Hematopoietic multipotent progenitor cell treated with erythropoietin and hydrocortisone succinate and interleukin-3 and kit ligand, for 15 days (in vitro differentiated cells): ENCODE measurements at regions not wholly inside any gene's neighbourhood (a gene's known extent, or its start where the extent isn't known, plus 50 kb on each side); places are given as distances from the start of the nearest gene placed in this dataset.
"Not testable (repeated sequence)": the region's sequence is repeated elsewhere in the genome, so short reads cannot be mapped to it uniquely, and the experiment has no call there.

Experiments
- DNase-seq: peaks from one replicate; pipeline ENCODE4 v3.0.0-alpha.2; 2015; ENCODE audit warnings: low spot score

DNA sequence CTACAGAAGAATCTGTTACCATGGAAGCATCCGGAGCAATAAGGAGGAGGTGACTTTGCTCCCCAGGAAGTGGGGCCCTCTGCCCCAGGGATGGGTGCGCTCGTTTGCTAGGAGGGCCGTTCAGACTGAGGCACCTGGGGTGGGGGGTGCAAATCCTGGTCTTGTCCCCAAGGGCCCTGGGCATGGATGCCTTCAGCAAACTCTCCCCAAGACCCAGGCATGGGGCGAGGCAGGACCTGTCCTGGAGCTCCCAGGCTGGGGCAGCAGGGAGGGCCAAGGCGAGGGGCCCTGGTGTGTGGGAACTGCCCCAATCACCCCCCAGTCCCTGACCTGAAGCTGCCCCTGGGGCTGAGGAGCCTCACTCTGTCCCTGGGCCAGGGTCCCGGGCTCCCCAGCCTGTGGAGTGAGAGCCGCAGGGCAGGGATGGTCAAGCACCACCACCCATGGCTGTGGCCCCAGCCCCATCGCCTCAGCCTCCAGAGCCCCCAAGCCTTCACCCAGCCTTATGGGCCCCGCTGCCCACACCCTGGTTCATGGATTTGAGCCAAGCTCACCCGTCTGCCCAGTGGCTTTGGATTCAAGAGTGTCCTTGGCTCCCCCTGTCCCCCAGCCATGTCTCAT is 240.6 kb upstream of the SGCG start:
- DNase-seq: no peak

- DNase-seq: no peak
Measured at GRCh38 chr13:22940736-22941135, 240.0 kb upstream of the SGCG start.

DNA sequence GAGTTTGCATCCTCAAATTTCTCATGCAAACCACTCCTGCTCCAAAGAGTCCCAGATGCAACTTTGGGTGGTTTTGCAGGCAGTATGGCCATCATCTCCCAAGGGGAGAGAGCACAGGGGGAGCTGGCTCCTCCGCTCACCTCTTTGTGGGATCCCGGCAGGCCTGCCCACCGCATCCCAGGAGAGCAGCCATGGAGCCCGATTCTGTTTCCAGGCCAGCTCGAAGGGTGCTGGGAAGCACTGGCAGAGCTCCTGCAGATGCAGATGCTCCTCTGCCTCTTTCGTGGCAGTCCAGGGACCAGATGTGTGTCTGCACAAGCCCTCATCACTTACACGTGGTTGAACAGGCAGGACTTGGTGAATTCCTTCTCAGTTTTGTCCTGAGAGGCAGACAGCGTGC is 239.3 kb upstream of the SGCG start:
- not testable (repeated sequence) for DNase-seq

GRCh38 chr13:22942831-22943230 is 237.9 kb upstream of the SGCG start:
- DNase-seq: not testable (repeated sequence)

GRCh38 chr13:22944378-22944777 is 236.4 kb upstream of the SGCG start:
- no peak for DNase-seq

- DNase-seq: no peak
Measured at GRCh38 chr13:22945321-22946226, 235.2 kb upstream of the SGCG start.

DNA sequence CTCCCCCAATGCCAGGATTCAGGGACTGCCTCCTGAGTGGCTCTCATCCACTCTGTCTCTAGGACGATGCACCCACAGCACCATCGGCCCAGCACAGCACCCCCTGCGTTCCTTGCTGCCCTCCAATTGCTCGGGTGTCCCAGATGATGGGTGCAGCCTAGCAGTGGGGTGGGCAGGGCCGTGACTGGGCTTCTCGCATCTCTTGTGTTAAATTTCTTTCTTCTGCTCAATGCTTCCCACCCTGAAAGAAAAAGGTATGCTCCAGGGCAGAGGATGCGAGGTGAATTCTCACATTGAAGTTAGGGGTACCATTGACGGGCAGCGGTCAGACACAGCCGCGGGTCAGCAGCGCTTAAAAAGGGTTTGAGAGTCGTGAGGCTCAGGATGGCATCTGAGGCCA is 232.4 kb upstream of the SGCG start:
- no peak for DNase-seq

- not testable (repeated sequence) for DNase-seq
Measured at GRCh38 chr13:22952018-22952417, 228.8 kb upstream of the SGCG start.

DNA sequence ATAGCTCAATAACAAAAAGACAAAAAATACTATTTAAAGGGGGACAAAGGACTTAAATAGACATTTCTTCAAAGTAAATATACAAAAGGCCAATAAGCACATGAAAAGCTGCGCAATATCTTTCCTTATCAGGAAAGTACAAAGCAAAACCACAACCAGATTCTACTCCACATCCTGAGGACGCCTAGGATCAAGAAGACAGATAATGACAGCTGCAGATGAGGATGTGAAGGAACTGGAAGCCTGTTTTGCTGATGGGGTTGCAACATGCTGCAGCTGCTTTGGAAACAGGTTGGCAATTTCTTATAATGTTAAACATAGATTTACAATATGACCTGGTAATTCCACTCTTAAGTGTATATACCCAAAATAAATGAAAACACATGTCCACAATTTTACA is 225.6 kb upstream of the SGCG start:
- DNase-seq: not testable (repeated sequence)

DNA sequence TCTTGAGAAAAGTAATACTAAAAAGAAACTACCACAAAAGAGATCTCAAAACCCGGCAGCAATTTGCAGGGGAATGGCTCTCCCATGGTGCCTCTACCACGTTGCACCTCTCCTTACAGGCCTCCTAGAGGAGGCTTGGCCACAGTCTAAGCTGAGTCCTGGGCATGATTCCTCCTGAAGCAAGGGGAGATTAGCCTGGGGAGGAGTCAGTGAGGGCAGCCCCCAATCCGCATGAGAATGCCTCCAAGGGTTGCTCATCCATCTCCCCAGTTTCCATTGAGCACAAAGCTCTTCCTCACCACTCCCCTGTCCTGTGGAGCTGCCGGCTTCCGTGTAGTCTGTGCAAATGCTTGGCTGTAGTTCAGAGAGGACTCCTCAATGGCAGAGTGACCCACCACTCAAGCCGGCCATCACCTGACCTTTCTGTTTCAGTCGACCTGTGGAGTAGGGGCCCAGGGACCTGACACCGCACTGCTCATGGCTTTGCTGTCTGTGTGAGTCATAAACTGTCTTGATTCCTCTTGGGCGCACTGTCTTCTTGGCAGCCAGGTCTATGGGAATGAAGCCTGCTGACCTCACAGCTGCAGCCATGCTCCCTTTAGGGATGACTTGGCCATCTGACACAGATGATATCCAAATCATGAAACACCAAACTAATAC is 224.2 kb upstream of the SGCG start:
- not testable (repeated sequence) for DNase-seq

GRCh38 chr13:22959859-22960258 is 220.9 kb upstream of the SGCG start:
- DNase-seq: not testable (repeated sequence)

GRCh38 chr13:22960827-22961226 is 220.0 kb upstream of the SGCG start:
- no peak for DNase-seq

DNA sequence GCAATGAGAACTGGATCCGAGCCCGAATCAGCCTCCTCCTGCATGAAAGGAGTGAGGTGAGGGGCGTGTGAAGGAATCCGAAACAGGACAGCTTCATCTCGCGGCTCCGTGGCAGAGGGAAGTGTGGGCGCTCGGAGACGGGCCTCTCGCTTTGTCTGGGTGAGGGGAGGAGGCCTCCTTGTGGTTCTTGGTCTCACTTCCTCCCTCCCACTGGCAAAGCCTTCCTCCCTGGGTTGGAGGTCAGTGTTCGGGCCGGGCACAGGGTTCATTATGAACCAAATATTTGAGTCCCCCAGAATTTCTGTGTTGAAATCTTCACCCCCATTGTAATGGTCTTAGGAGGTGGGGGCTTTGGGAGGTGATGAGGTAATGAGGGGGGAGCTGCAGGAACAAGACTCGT is 219.4 kb upstream of the SGCG start:
- not testable (repeated sequence) for DNase-seq

- DNase-seq: no peak
Measured at GRCh38 chr13:22961835-22962537, 218.8 kb upstream of the SGCG start.

DNA sequence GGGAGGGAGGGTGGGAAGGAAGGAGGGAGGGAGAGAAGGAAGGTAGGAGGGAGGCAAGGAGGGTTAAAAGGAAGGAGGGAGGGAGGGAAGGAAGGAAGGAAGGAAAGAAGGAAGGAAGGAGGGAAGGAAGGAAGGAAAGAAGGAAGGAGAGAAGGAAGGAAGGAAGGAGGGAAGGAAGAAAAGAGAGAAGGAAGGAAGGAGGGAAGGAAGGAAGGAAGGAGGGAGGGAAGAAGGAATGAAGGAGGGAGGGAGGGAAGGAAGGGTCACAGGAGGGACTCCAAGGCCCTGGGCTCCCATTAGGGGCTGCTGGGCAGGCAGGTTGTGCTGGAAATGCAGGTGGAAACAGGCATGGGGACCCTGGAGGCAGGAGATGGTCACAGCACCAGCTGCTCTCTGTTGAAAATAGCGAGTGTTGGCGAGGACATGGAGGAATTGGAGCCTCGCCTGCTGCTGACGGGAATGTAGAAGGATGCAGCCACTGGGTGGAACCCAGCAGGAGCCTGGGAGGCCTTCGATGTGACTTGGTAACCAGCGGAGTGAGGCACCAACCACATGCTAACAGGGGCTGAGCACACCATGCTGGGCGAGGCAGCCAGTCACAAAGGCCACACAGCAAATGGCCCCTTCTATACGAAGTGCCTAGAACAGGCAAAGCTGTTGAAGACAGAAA is 217.3 kb upstream of the SGCG start:
- DNase-seq: not testable (repeated sequence)

- DNase-seq: no peak
Measured at GRCh38 chr13:22964245-22964966, 216.4 kb upstream of the SGCG start.

- DNase-seq: not testable (repeated sequence)
Measured at GRCh38 chr13:22965011-22965857, 215.5 kb upstream of the SGCG start.

- not testable (repeated sequence) for DNase-seq
Measured at GRCh38 chr13:22965858-22966239, 214.9 kb upstream of the SGCG start.

- not testable (repeated sequence) for DNase-seq
Measured at GRCh38 chr13:22966753-22967152, 214.0 kb upstream of the SGCG start.

DNA sequence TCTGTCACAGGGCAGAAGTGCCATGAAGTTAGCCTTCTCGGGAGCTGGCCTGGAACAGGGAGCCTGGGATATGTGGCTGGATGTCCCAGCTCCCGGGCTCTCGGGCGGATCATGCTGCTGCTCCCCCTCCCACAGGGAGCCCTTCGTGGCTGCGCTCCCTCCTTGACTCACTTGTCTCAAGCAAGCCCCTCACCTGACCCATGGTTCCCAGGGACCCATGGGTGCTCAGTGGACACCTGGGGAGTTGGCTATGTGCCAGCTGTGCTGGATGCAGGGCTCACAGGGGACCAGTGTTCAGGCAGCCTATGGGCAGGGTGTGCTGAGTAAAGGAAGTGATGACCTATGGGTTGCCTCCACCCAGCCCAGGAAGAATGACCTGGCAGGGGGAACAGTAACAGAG is 213.1 kb upstream of the SGCG start:
- no peak for DNase-seq
